ENCODE measurements at regions not wholly inside any gene's neighbourhood (a gene's known extent, or its start where the extent isn't known, plus 50 kb on each side); places are given as distances from the start of the nearest gene placed in this dataset.

DNA sequence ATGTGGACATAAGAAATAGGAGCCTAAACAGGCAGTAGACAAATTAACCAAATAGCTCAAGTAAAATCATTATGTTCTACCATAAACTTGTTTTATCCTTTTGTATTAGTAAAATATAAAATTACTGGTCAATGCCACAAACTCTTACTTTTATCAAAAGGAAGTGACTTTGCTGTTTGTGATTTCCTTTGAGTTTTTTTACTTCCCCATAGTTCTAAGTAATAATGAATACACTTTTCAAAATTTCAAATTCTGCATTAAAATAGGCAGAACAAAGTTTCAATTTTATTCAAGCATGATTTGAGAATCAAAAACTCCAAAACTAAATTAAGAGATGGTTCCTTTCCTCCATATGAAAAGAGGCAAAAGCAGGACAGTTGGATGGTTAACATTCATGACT is 139.7 kb upstream of the ABCB5 start:
- H3K9ac ChIP-seq (ENCODE audit: insufficient read depth in 1 of 2, low read length in 2 of 2) = no peak overlapping the region
- ATAC-seq (ENCODE audit: insufficient read depth, low FRiP score) (no peak), DNase-seq (no peak)
- H3K9me3 ChIP-seq (ENCODE audit: control insufficient read depth in 4 of 4, insufficient read depth in 3 of 4, low read length in 3 of 4) = no peaks in the 10 kb centered on the region
- no peaks in the 10 kb centered on the region for H3K36me3 ChIP-seq (ENCODE audit: control insufficient read depth in 4 of 4, insufficient read depth in 4 of 4, low read length in 4 of 4)
- H3K4me3 ChIP-seq = no peak overlapping the region
- no peaks in the 10 kb centered on the region for H3K27me3 ChIP-seq (ENCODE audit: control insufficient read depth in 3 of 3, insufficient read depth in 3 of 3, low read length in 2 of 3)
- H3K27ac ChIP-seq (ENCODE audit: low read depth in 1 of 2, low read length in 1 of 2) = no peak overlapping the region
- TF ChIP-seq, protein P1, sequence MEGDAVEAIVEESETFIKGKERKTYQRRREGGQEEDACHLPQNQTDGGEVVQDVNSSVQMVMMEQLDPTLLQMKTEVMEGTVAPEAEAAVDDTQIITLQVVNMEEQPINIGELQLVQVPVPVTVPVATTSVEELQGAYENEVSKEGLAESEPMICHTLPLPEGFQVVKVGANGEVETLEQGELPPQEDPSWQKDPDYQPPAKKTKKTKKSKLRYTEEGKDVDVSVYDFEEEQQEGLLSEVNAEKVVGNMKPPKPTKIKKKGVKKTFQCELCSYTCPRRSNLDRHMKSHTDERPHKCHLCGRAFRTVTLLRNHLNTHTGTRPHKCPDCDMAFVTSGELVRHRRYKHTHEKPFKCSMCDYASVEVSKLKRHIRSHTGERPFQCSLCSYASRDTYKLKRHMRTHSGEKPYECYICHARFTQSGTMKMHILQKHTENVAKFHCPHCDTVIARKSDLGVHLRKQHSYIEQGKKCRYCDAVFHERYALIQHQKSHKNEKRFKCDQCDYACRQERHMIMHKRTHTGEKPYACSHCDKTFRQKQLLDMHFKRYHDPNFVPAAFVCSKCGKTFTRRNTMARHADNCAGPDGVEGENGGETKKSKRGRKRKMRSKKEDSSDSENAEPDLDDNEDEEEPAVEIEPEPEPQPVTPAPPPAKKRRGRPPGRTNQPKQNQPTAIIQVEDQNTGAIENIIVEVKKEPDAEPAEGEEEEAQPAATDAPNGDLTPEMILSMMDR (IDR thresholded peaks at IDR 0.05; ENCODE audit: control extremely low read depth, extremely low read depth) = no peak
- peaks cover 0 to 3% (median 0%) of the 10 kb centered on the region in 5 donors for H3K4me1 ChIP-seq (ENCODE audit: control insufficient read depth in 5 of 5, insufficient read depth in 5 of 5, low read length in 5 of 5)

DNA sequence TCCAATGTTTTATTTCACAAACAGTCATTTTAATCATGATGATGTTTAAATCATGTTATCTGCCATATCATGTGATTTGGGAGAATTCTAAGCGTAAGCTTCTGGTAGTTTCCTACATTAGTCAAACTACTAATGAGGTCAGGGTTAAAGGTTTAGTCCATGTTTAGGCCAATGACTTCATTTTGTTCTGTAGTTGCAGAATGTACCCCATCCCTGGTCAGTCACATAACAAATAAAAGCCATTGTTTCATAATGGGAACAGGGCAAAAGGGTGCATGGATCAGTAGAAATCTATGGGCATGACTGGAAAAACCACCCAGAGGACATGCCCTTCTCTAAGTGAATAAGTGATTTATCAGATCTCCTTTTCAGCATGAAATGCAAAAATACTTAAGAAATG is 138.4 kb upstream of the ABCB5 start:
- TF ChIP-seq, protein P1 (IDR thresholded peaks at IDR 0.05; ENCODE audit: control extremely low read depth, extremely low read depth) = no peak
- H3K4me3 ChIP-seq = no peak overlapping the region
- H3K36me3 ChIP-seq (ENCODE audit: control insufficient read depth in 4 of 4, insufficient read depth in 4 of 4, low read length in 4 of 4) = no peaks in the 10 kb centered on the region
- no peak for DNase-seq
- H3K9ac ChIP-seq (ENCODE audit: insufficient read depth in 1 of 2, low read length in 2 of 2) = no peak overlapping the region
- 93 to 97% methylated on average over 1 of the region's 1 CpG for WGBS, 2 donors
- no peak for ATAC-seq (ENCODE audit: insufficient read depth, low FRiP score)
- H3K27me3 ChIP-seq (ENCODE audit: control insufficient read depth in 3 of 3, insufficient read depth in 3 of 3, low read length in 2 of 3) = no peaks in the 10 kb centered on the region
- H3K4me1 ChIP-seq (ENCODE audit: control insufficient read depth in 5 of 5, insufficient read depth in 5 of 5, low read length in 5 of 5) = peaks cover 0 to 3% (median 0%) of the 10 kb centered on the region in 5 donors
- no peak overlapping the region for H3K27ac ChIP-seq (ENCODE audit: low read depth in 1 of 2, low read length in 1 of 2)
- no peaks in the 10 kb centered on the region for H3K9me3 ChIP-seq (ENCODE audit: control insufficient read depth in 4 of 4, insufficient read depth in 3 of 4, low read length in 3 of 4)

DNA sequence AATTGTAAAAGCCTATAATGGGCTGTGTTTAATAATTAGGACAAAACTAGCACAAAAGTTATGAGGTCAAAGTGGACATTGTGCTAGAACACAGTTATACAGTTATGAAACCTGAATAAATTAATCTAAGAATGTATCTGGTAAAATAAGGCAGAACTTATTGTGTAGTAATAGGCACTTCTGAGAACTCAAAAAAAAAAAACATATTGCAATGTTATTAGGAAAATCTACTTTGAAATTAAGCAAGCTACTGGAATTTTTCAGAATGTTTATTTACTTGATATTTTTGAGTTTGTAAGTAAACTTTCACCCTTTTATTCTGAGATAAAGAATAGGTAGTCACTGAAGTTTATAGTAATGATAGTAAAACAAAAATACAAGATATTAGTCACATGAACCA is 135.8 kb upstream of the ABCB5 start:
- DNase-seq = no peak
- no peaks in the 10 kb centered on the region for H3K36me3 ChIP-seq (ENCODE audit: control insufficient read depth in 4 of 4, insufficient read depth in 4 of 4, low read length in 4 of 4)
- H3K4me1 ChIP-seq (ENCODE audit: control insufficient read depth in 5 of 5, insufficient read depth in 5 of 5, low read length in 5 of 5) = peaks cover 0 to 6% (median 0%) of the 10 kb centered on the region in 5 donors
- TF ChIP-seq, protein P1 (IDR thresholded peaks at IDR 0.05; ENCODE audit: control extremely low read depth, extremely low read depth) = no peak
- no peak overlapping the region for H3K9ac ChIP-seq (ENCODE audit: insufficient read depth in 1 of 2, low read length in 2 of 2)
- no peak overlapping the region for H3K27ac ChIP-seq (ENCODE audit: low read depth in 1 of 2, low read length in 1 of 2)
- no peak for ATAC-seq (ENCODE audit: insufficient read depth, low FRiP score)
- H3K4me3 ChIP-seq = no peak overlapping the region
- H3K9me3 ChIP-seq (ENCODE audit: control insufficient read depth in 4 of 4, insufficient read depth in 3 of 4, low read length in 3 of 4) = no peaks in the 10 kb centered on the region
- peaks cover 0 to 2% (median 0%) of the 10 kb centered on the region in 3 donors for H3K27me3 ChIP-seq (ENCODE audit: control insufficient read depth in 3 of 3, insufficient read depth in 3 of 3, low read length in 2 of 3)

DNA sequence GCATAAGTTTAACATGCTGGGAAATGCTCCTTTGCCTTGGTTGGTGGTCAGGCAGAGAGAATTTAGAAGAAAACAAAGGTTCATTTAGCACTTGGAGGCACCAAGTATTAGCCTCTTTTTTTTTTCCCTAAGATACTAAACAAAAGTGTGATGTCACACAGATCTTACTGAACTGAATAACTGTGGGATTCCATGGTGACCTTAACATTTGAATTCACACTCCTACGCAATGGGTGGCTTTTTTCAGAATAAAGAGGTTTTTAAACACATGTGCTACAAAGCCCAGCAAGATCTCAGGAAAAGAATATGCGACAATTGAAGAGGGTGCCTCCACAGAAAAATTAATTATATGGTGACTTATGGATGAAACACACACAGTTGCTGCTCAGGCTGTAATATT is 133.4 kb upstream of the ABCB5 start:
- 91 to 99% methylated on average over 2 of the region's 2 CpGs for WGBS, 2 donors
- DNase-seq (no peak), ATAC-seq (ENCODE audit: insufficient read depth, low FRiP score) (no peak)
- Histone ChIP-seq H3K27me3 (ENCODE audit: control insufficient read depth in 3 of 3, insufficient read depth in 3 of 3, low read length in 2 of 3) (peaks cover 0 to 2% (median 0%) of the 10 kb centered on the region in 3 donors), H3K4me1 (ENCODE audit: control insufficient read depth in 5 of 5, insufficient read depth in 5 of 5, low read length in 5 of 5) (peaks cover 0 to 9% (median 0%) of the 10 kb centered on the region in 5 donors), H3K9ac (ENCODE audit: insufficient read depth in 1 of 2, low read length in 2 of 2) (no peak overlapping the region), H3K36me3 (ENCODE audit: control insufficient read depth in 4 of 4, insufficient read depth in 4 of 4, low read length in 4 of 4) (no peaks in the 10 kb centered on the region), H3K4me3 (no peak overlapping the region), H3K9me3 (ENCODE audit: control insufficient read depth in 4 of 4, insufficient read depth in 3 of 4, low read length in 3 of 4) (peaks cover 0 to 5% (median 1%) of the 10 kb centered on the region in 4 donors), H3K27ac (ENCODE audit: low read depth in 1 of 2, low read length in 1 of 2) (no peak overlapping the region)
- TF ChIP-seq, protein P1 (IDR thresholded peaks at IDR 0.05; ENCODE audit: control extremely low read depth, extremely low read depth) = no peak
